NCI-H526 treated with DMSO at 0.1 percent for 48 hours (cell line): ENCODE measurements at regions not wholly inside any gene's neighbourhood (a gene's known extent, or its start where the extent isn't known, plus 50 kb on each side); places are given as distances from the start of the nearest gene placed in this dataset.

Source experiments
- DNase-seq: peaks from one replicate; lab custom pipeline; 2025; lab: John Stamatoyannopoulos, UW

DNA sequence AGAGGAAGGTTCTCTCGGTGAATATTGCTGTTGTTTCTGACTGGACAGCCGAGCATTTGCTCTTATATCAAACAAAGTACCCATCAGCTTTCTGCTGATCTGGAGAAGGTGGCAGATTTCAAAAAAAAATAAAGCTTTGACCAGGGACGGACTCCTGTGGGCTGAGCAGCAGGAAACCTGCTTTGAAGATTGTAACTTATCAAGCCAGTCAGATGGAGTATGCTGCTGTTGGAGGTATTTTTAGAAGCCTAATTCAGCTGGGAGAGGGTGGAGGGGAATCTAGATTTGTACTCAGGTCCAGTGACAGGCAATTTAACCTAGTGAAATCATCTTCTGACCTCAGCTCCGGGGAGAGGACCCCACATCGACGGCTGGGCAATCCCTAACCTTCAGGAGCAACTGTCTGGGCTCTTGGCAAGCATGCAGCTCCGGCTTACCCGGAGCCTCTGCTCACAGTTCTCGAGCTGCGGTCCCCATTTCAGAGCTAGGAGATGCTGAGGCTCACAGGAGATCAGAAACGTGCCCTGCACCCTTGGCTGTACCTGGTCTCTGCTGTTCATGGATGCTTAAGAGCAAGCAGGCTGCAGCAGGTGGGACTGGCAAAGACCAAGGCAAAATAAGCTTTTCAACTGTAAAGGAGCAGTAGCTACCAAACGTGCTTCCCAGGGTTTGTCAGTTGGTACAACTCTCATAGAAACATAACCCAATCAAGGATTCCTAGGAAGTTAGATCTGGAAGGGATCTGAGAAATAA is 89.3 kb upstream of the ST8SIA2 start:
- DNase-seq, result no peak

DNA sequence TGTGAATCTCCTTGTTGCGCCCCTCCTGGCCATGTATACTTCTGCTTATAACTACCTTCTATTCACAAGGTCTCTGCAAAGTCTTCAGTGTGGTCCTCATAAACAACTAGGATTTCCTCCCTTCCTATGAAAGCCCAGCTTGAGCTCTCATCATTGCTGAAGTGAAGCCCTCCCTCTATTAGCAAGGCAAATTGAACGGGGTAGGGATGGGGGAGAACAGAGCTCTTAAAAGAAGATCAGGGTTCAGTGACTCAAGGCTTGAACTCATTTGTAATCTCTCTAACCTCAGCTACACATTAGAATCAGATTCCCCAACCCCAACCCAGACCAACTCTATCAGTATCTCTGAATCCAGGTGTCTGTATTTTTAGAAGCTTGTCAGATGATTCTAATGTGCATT is 88.3 kb upstream of the ST8SIA2 start:
- DNase-seq, result no peak

DNA sequence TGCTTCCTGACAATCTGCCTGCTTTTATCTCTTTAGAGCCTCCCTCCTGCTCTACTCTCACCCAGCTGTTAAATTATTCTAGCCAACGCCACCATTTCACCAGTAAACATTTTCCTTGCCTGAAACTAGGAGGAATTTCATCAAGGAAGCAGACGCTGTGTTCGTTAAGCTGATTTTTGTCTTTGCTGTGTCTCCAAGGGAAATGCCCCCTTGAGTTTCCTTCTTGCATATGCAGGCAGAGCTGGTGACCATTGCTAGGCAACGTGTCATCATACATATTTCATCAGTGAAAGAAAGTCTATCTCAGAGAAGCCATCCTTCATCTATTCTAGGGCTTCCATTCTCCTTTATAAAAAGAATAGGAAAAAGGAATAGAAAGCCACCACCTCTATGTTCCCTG is 87.0 kb upstream of the ST8SIA2 start:
- DNase-seq, result no peak

DNA sequence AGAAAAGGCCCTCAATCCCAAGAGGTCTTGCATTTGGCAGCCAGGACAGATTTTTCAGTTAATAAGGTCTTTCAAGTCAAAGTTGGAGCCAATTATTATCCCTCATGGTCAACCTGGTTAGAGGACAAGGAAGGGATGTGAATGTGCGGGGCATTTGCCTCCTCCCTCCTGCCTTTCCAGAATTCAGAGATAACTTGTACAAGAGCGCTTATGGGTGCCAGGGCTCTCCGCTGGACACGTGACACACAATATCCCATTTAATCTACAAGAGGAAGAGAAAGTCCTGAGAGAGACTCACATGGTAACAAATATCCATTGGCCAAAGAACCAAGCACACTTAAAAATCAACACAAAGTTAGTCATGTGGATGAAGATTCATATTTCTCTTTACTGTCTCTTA is 78.5 kb upstream of the ST8SIA2 start:
- no peak for DNase-seq

DNA sequence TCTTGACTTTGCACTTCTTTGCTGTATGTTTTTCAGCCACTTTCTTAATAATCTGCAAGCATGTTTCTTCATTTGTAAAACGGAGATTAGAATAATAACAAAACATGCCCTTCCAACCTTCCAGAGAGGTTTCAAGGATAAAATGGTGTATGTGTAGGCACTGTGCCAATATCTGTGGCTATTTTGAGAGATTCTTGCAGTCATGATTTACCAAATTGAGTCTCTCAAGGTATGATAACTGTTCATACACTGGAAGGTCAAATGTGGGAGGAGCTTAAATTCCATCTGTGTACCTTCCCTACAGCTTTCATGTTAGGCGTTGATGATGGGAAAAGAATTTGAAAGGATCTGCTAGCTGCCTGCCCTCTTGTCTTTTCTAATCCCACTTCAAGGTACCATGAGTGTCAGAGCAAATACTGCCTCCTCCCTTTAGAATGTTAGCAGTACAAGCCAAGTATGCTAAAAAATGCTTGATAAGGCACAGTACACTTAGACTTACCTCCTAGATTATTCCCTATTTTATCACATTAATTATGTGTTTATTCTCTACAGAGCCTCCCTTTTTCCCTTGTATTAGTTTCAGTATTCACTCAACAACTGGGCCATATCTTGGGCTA is 78.0 kb upstream of the ST8SIA2 start:
- no peak for DNase-seq

DNA sequence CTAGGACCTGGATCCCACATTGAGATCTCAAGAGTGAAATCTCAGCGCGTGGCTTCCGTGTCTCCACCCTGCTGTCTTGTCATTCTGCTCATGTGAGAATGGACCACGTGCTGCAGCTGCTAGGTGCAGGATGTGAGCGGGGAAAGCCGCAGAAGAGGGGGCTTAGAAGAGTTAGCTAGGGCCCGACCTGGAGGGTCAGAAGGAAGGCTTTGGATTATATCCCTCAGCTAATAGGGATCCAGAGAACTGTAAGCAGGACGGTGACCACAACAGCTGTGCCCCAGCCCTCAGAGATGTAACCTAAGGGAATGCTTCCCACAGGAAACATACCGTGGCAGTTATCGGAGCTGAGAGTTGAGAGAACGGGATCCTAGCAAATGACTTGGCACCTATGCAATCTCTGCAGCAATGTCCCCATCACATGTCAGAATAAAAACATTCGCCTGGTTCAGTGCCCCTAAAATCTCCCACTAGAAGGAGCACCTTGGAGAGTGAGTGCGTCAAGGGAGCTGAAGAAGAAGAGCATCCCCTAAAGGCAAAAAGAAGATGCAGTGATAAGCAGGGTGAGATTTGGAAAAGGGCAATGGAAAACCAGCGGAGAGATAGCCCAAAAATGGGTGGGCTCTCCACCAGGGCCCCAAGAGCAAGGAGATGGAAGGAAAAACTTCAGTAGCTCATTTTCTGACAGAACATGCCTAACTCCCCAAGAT is 76.9 kb upstream of the ST8SIA2 start:
- DNase-seq, result no peak

DNA sequence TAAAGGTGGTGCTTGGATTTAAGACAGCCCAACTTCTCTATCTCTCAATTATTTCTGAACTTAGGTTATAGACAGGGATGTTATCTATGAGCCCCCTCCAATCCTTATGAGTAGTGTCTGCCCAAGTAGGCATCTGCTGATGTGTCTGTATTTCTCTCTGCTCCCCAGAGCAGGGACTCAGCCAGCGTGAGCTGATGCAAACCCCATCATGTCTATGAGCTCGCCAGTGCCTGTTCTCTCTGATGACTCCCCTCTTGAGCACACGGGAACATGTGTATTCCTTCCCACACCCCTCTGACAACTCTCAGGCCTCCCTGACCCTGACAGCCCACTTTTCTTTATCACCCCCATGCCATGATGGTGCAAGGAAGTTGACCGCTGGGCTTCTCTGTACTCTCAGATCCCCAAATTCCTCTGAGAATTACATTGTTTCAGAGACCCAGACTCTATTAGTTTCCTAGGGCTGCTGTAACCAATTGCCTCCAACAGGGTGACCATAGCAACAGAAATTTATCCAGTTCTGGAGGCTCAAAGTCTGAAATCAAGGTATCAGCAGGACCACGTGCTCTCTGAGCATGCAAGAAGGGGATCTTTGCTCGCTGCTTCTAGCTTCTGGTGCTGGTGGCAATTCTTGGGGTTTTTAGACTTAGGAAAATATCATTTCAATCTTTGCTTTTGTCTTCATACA is 73.5 kb upstream of the ST8SIA2 start:
- DNase-seq, result no peak

DNA sequence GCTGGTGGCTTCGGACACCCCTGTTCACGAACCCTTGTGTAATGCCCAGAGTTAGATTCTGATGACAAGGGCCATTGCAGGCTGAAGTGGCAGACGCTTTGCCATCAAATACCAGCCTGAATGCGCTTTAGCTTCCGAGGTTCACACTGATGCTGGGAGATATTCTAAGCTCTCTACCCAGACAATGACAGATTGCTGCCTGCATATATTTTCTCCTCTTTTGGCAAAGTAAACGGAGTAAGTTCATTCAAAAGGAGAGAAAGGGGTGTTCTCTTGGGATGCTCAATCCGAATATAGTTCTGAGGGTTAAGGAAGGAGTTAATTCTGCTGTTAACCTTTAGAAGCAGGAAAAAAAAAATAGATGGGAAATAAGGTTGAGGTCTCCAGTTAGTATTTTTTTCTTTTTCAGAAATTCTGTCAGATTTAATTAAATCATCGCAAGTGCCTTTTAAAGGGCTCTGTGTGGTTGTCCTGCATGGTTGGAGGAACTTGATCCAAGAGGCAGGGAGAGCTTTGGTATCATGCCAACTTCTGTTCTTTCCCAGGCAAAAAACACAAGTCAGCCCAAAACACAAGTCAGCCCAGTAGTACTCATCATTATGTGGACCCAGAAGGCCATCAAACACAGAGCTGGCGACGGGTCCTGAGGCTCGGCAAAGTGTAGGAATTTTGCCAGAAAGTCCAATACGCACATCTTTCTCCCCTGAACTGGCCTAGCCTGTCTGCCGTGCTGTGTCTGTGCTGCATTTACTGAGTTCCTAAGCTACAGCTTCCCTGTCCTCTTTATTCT is 70.9 kb upstream of the ST8SIA2 start:
- DNase-seq, result no peak

DNA sequence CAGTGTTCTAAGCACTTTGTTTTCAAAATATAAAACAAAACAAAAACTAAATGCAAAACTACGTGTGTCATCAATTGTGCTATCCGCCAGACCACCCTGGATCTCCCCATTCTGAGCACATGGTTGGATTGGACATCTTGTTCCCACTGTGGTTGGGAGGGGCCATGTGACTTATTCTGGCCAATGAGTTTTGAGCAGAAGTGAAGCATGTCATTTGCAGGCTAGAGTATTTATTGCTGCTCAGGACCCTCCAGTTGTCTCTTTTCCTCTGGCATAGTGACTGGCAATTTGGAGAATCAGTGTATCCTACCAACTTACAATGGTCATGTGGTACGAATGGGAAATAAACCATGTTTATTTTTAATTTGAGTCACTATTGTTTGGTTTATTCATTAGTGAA is 70.2 kb upstream of the ST8SIA2 start:
- no peak for DNase-seq

DNA sequence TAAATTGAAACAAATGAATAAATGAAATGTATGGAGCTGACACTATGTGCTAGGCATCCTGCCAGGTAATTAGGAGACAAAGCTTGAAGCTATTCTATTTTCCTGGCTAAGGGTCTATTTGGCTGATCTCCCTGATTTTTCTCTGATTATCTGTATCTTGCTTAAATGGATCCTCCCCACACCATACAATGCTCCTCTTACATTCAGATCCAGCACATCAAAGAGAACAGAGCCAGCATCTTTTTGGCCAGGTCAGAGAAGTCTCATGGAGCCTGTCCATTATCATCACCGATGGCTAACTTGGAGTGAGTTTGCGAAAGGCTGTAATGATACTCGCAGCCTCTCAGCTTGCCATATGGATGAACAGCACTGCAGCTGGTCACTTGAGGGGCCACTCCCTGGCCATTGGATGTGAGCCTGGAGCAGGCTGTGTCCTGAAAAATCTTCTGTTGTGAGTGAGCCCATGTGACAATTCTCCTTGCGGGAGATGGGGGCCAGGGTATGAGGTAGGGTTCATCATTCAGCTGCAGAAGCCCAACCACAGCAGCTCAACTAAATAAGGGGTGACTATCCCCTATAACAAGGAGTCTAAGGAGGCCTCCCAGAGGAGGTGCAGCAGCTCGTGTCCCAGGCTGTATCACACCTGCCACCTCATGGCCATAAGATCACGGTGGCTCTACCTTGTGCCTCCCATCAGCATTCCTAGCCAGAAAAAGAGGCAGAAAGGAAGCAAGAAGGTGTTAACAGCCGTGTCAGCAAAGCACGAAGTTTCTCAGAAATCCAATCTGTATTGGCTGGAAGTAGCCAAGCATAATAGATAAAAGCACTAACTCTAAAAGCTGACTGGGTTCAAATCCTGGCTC is 69.3 kb upstream of the ST8SIA2 start:
- DNase-seq, result no peak

DNA sequence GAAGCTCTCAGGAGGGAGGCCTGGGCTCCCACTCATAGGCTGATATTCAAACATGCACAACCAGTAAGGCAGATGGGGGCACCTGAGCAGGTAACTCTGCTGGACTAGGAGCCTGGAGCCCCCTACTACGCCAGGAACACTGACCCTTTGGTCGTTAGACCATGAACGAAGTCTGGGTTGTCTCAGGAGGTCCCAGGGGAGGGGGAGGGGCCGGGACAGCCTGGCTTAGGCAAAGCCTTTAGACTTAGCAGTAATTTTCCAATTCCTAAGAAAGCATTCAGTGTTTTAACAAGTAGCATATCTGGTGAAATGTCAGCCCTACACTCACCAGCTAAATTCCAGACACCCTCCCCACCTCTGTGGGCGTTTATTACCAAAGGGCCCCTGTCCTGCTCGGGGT is 67.4 kb upstream of the ST8SIA2 start:
- DNase-seq, result no peak

DNA sequence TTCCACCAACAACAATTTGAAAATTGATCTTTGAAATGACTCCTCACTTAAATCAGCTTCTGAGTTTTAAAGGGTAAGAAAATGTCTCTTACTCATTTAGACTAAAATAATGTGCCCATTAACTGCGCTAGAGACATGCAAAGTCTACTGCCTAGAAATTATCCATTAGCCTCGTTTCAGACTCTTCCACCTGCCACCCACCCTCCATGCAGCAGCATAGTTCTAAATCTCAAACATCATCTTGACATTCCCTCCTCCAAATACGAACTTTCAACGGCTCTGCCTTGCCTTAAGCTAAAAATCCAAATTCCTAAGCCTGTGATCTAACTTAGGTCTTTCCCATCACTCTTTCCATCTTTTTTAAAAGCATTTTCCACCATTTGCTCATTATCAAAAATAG is 66.6 kb upstream of the ST8SIA2 start:
- DNase-seq, result no peak

DNA sequence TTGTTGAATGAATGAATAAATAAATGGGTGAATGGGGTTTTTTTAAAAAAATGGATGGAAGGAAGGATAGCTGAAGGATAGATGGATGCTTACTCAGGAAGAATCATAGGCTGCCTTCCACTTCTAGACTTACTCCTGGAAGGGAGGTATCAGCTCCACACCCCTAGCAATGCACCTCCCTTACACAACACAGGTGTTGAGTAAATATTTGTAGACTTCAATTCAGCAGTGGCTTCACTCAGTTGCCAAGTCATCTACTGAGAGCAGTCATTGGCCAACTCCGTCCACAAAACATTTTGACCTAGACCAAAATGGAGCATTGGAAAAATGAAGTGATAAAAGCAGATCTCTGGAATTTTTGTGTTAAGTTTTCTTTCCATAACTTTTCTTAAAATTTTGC is 65.5 kb upstream of the ST8SIA2 start:
- no peak for DNase-seq

DNA sequence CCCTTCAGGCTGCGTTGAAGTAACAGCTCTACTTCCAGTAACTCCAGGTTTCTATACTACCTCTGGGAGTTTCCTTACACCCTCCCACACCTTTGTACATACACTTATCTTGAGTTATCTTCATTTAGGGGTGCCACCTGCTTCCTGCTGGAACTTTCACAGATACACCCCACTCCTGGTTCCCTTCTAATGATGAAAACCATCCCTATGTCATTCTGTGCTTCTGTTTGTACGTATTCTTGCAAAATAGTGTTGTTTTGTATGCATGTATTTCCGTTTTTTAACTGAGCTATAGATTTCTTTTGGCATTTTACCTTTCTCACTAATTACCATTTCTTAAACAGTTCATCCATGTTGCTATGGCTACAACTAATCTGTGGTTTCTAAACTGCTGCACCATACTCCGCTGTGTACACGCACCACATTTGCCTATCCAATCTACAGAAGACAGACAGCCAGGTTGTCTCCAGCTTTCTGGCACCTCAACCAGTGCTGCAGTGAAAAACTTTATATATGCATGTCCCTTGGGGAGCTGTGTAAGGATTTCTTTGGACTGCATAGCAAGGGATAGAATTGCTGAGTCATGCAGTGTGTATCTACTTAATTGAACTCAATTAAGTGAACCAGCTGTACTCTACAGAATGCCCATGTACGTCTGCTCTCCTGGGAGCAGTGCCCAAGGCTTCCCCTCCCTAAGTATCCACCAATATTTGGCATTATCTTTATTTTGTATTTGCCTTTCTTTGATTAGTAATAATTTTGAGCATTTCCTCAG is 61.4 kb upstream of the ST8SIA2 start:
- peak; percentile 44 for DNase-seq

DNA sequence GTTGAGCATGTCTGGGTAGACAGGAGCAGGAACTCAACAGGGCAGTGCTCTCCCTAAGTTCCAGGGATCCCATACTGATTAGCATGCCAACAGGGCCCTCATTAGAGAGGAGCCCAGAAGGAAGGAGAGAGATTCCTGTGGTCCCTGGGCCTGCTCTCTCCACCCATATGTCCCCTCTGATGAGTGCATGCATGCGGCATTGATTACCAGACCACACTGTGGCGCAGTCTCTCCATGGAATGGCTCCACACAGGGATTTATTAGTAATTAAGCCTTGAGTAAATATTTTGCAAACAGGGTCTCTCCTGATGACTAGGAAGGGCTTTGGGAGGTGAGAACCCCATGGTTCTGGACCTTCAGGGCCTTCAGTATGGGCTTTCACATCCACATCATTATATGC is 60.0 kb upstream of the ST8SIA2 start:
- no peak for DNase-seq

DNA sequence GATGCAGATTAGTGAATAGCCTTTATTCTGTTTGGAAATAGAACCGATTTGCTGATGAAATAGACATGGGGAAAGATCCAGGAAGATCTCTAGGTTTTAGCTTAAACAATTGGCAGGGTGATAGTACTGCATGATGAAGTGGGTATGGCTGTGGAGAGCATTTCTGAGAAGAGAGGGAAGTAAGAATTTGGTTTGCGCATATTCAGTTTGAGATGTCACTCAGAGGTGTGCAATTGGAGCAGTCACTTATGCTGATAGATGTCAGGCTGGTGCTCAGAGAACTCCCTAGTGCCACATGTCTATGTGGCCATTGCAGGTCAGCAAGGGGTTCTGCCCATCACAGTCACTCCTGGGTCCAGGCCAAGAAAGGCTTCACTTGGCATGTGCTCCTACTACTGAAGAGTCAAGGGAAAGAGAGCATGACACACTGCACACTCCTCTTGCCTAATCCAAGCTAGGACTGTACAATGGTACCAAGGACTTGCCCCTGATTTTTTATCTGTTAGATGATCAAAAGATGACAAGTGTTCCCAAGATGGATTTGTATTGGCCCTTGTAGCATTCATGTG is 57.2 kb upstream of the ST8SIA2 start:
- no peak for DNase-seq

DNA sequence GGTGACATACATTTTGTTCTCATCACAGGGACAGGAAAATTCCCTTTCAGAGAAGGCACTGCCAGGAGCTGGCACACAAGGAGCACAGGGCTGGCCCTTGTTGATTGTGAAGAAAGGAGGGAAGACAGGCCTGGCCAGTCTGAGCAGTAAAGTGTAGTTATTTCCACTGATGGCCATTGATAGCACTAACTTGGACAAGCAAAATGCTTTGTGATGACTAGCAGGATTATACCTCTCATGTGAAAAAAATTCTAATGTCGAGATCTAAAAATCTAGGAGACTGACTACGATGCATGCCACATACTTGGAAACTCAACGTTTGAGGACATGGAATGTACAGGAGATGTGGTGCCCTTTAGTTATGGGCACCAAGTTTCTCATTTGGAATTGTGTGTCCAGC is 54.3 kb upstream of the ST8SIA2 start:
- no peak for DNase-seq
